IPS-15b (cell line): ENCODE measurements at regions not wholly inside any gene's neighbourhood (a gene's known extent, or its start where the extent isn't known, plus 50 kb on each side); places are given as distances from the start of the nearest gene placed in this dataset.

Experiments used
- H3K27me3 ChIP-seq: one replicate; pipeline ENCODE4 v1.6.1; 2013; ENCODE audit warnings: low read length; ENCODE audit not compliant: control insufficient read depth, insufficient read depth
- H3K36me3 ChIP-seq: one replicate; pipeline ENCODE4 v1.6.1; 2013; ENCODE audit warnings: low read length; ENCODE audit not compliant: control insufficient read depth, insufficient read depth
- H3K4me1 ChIP-seq: one replicate; pipeline ENCODE4 v1.6.1; 2013; ENCODE audit warnings: mild to moderate bottlenecking, low read length; ENCODE audit not compliant: control insufficient read depth, insufficient read depth
- H3K4me3 ChIP-seq: one replicate; pipeline ENCODE4 v1.5.1; 2013; ENCODE audit warnings: low read depth, low read length
- H3K9ac ChIP-seq: one replicate; pipeline ENCODE4 v1.6.1; 2013; ENCODE audit warnings: low read depth, mild to moderate bottlenecking, low read length
- H3K9me3 ChIP-seq: one replicate; pipeline ENCODE4 v1.6.1; 2013; ENCODE audit warnings: mild to moderate bottlenecking, low read length; ENCODE audit not compliant: control insufficient read depth, insufficient read depth

DNA sequence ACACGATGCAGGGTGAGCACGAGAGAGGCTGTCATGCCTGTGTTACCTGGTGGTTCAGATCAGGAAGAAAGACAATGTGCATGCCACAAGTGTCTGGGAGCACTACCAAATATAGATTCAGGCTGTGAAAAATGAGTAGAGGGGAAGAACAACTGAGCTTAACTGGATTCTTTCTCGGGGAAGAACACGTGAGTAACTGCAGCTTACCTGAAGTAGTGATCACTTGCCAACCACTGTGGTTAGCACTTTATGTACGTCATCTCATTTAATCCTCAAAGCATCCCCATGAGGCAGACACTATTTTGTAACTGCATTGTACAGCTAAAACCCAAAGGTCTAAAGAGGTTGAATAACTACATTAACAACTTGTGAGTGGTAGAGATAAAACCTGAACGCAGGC lies 746.2 kb downstream of the TUSC7 start:
- H3K36me3 ChIP-seq: no peaks in the 10 kb centered on the region
- H3K9me3 ChIP-seq: no peaks in the 10 kb centered on the region
- no peaks in the 10 kb centered on the region for H3K4me1 ChIP-seq
- no peak overlapping the region for H3K4me3 ChIP-seq
- H3K9ac ChIP-seq: no peak overlapping the region
- no peaks in the 10 kb centered on the region for H3K27me3 ChIP-seq

DNA sequence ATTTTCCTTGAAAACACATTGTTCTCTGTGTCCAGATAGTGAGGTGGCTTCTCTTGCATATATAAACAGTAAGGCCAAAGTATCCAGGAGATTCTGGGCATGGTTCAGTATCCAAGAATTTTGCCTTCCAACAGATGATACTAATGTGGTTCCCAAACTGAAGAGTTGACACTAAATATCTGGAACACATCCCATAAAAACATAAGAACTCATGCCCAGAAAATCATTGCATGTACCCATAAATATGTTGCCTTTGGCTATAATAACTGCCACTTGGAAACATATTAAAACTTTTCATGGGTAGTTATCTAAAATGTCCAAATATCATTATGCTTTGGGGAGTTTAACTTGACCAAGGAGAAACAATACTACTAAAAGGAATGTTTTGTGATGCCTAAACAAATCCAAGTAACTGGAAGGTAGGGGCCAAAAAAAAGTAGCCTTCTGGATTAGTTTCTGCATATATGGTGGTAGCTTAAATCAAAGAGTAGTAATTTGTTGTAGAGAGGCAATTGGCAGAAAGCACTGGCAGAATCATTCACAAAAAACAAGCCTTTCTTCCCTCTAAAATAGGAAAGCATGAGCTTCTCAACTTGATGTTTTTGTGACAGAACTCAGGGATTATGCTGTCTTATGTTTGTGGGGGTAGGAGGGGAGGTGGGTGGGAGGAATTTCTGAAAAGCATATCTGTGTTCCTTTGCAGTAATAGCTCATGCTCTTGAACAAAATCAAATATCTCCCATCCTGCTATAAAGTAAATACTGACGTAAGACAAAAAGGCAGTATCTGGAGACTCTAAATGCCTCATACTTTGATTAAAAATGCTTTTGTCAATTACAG lies 753.9 kb downstream of the TUSC7 start:
- Histone ChIP-seq H3K27me3 (no peaks in the 10 kb centered on the region), H3K9ac (no peak overlapping the region), H3K4me1 (no peaks in the 10 kb centered on the region), H3K9me3 (no peaks in the 10 kb centered on the region), H3K4me3 (no peak overlapping the region), H3K36me3 (no peaks in the 10 kb centered on the region)

DNA sequence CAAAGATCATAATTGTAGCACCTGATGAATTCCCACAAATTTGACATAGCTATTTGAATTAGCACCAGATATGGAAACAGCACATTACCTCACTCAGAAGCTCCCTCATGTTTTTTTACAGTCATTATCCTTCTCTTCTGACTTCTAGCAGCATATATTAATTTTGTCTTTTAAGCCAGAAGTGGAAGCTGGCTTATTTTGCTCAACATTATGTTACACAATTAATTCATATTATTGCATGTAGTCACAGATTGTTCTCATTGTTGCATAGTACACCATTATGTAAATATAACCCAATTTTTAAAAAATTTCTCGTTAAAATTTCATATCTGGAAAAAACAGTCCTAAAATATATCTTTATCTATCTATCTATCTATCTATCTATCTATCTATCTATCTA lies 762.3 kb downstream of the TUSC7 start:
- H3K4me1 ChIP-seq: no peaks in the 10 kb centered on the region
- H3K9ac ChIP-seq: no peak overlapping the region
- no peaks in the 10 kb centered on the region for H3K36me3 ChIP-seq
- no peak overlapping the region for H3K4me3 ChIP-seq
- no peaks in the 10 kb centered on the region for H3K27me3 ChIP-seq
- H3K9me3 ChIP-seq: no peaks in the 10 kb centered on the region

DNA sequence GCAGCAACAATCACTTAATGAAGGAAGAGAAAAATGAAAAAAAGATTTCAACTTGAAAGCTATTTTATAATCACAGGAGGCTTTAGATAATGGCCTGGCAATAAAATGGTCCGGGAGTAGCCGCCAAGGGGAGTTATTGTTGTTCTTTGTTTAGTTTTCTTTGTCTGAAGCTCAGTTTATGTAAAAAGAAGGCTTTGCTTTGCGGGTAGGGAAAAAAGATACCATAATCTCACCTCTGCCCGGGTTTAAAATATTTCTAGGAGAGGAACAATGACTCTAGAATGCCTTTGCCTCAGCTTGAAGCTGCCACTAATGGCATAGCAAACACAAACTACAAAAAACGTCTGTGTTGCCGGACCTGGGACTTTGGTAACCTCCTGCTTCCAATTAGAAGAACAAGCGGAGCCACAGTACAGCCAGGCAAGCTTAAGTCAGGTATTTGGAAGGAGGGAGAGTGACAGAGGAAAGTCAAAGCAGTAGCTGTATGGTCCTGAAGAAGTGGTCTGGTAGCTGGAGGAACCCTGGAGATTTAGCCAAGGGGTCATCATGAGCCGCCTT lies 764.5 kb downstream of the TUSC7 start:
- Histone ChIP-seq H3K9ac (no peak overlapping the region), H3K4me1 (no peaks in the 10 kb centered on the region), H3K9me3 (no peaks in the 10 kb centered on the region), H3K4me3 (no peak overlapping the region), H3K36me3 (no peaks in the 10 kb centered on the region), H3K27me3 (no peaks in the 10 kb centered on the region)

DNA sequence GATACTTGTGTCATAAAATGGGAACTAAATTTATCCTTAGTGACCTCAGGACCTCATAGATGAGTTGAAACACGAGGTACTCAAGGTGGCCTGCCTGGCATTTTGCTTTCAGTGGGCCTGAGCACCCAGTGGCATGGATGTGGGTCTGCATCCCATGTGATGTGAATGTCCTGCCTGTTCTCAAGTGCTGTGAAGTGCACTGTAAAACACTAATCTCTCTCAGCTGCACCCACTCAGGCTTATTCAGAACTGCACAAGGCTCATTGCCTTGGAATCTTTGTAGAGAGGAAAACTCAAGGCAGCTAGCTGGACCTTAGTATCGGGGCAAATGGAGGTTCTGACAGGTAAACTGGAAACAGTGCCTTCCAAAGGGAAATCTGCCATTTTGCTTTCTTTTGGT lies 767.0 kb downstream of the TUSC7 start:
- Histone ChIP-seq H3K9me3 (no peaks in the 10 kb centered on the region), H3K9ac (no peak overlapping the region), H3K27me3 (no peaks in the 10 kb centered on the region), H3K4me3 (no peak overlapping the region), H3K4me1 (no peaks in the 10 kb centered on the region), H3K36me3 (no peaks in the 10 kb centered on the region)

DNA sequence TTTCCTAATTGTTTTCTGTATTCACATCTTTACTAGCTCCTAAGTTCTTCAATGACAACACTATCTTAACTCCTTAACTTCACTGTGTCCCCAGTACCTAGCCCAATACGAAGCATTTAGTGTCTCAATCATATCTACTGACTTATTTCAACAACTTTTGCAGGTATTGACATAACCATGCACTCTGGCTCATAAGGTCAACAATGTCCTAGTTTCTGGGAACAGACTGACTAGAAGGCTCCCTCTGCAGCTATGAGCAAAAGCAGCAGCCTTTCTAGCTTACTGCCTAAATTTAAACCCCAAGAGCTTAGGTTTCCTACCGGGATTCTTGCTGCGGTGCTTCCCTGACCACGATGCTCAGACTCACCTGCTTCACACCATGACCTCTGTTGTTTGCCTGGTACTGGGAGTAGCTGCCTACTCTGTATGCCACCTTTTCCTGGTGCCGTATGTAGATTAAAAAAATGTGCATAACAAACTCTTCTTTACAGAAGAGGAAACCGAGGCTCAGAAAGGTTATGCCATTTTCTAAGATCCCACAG lies 767.7 kb downstream of the TUSC7 start:
- no peaks in the 10 kb centered on the region for H3K9me3 ChIP-seq
- H3K9ac ChIP-seq: no peak overlapping the region
- H3K36me3 ChIP-seq: no peaks in the 10 kb centered on the region
- H3K4me3 ChIP-seq: no peak overlapping the region
- H3K4me1 ChIP-seq: no peaks in the 10 kb centered on the region
- no peaks in the 10 kb centered on the region for H3K27me3 ChIP-seq

DNA sequence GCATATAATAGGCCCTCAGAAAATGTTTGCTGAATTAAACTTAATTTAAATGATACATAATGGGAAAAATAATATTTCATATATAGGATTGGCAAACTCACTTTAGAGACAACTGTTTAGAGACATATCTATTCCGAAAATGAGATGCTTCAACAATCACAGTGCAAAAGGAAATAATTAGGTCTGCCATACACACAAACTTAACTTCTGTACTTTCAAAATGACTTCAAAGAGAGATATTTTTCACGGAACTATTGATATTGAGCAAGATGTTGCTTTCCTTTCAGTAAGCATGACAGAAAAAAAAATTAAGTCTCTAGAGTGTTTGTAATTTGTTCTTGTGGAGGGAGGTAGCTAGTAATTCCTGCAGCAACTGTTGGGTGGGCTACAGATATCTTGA lies 769.5 kb downstream of the TUSC7 start:
- Histone ChIP-seq H3K4me1 (no peaks in the 10 kb centered on the region), H3K27me3 (no peaks in the 10 kb centered on the region), H3K36me3 (no peaks in the 10 kb centered on the region), H3K9me3 (no peaks in the 10 kb centered on the region), H3K4me3 (no peak overlapping the region), H3K9ac (no peak overlapping the region)

DNA sequence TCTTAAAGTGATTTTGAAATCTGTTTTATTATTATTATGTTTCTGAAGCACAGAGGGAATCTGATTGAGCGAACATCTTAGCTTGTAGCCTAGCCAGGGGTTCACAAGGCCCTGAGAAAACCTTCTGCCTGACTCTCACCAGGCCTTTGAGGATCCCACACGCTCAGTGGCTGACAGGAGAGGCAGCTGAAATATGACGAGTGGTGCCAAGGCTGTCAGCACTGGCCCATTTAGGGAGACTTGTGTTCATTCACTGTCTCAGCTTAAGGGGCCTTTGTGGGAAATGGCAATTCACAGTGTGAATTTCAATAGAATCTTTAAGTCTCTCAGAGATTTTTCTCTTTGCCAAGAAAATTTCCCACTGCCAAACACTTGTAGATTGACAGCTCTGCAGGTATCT lies 770.9 kb downstream of the TUSC7 start:
- H3K9me3 ChIP-seq: no peaks in the 10 kb centered on the region
- H3K9ac ChIP-seq: no peak overlapping the region
- no peaks in the 10 kb centered on the region for H3K4me1 ChIP-seq
- H3K36me3 ChIP-seq: no peaks in the 10 kb centered on the region
- no peaks in the 10 kb centered on the region for H3K27me3 ChIP-seq
- H3K4me3 ChIP-seq: no peak overlapping the region

DNA sequence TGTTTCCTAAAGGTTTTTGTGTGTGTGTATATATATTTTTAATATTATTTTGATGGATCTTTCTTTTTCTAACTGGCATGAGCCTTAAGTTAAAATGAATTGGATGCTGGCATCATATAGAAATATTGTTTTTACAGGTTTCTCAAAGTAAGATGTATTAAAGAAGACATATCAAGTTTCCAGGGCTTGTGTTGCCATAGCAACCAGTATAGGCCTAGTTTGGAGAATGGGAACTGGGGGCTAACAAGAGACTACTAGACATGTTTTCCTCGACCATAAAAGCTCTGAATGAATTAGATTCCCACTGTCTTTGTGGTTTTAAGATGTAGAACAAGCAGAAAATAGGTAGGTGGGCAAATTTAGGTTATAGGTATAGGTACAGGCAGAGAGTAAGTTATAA lies 771.4 kb downstream of the TUSC7 start:
- no peaks in the 10 kb centered on the region for H3K9me3 ChIP-seq
- H3K27me3 ChIP-seq: no peaks in the 10 kb centered on the region
- no peaks in the 10 kb centered on the region for H3K36me3 ChIP-seq
- H3K9ac ChIP-seq: no peak overlapping the region
- H3K4me3 ChIP-seq: no peak overlapping the region
- H3K4me1 ChIP-seq: no peaks in the 10 kb centered on the region

DNA sequence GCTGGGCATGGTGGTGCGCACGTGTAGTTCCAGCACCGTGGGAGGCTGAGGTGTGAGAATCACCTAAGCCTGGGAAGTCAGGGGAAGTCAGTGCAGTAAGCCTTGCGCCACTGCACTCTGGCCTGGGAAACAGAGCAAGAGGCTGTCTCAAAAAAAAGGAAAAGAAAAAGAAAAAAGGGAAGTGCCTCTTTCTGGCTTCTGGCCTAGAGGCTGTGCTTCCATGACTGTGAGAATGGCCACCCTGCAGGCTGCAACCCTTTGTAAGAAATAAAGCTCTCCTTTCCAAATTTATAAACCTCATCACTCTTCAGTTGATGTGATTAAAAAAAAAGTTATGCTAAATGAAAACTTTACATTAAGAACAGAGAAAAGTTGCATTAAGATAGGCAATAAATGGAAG lies 774.3 kb downstream of the TUSC7 start:
- H3K9me3 ChIP-seq: no peaks in the 10 kb centered on the region
- no peak overlapping the region for H3K4me3 ChIP-seq
- no peaks in the 10 kb centered on the region for H3K27me3 ChIP-seq
- no peaks in the 10 kb centered on the region for H3K36me3 ChIP-seq
- H3K4me1 ChIP-seq: no peaks in the 10 kb centered on the region
- H3K9ac ChIP-seq: no peak overlapping the region

DNA sequence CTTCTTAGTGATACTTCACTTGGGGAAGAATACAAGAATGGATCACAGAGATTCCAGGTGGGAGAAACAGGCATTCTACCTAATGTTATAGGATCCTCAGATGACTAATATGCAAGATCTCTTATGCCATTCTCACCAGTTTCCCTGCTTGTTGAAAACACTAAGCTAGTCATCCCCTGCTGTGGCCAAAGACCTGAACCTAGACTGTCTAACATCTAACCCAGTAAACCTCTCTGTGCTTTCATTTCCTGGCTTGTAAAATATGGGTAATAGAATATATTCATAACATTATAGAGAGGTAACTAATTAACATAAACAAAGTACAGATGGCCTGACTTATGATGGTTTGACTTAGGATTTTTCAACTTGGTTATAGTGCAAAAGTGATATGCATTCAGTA lies 776.3 kb downstream of the TUSC7 start:
- Histone ChIP-seq H3K4me3 (no peak overlapping the region), H3K9ac (no peak overlapping the region), H3K4me1 (no peaks in the 10 kb centered on the region), H3K27me3 (no peaks in the 10 kb centered on the region), H3K36me3 (no peaks in the 10 kb centered on the region), H3K9me3 (no peaks in the 10 kb centered on the region)
